ENCODE measurements at regions not wholly inside any gene's neighbourhood (a gene's known extent, or its start where the extent isn't known, plus 50 kb on each side); places are given as distances from the start of the nearest gene placed in this dataset.
A peak's percentile ranks its signal among the peaks of the same experiment; 100 is the strongest.

GRCh38 chr6:108771421-108771820 lies 76.8 kb upstream of the ARMC2 start:
- intact Hi-C loops (cut with micrococcal nuclease): no loop called here
- Mint-ChIP-seq H3K4me3 (ENCODE audit: low read depth) (no peak overlapping the region), H3K4me1 (ENCODE audit: low read depth) (peaks cover 4% of the 10 kb centered on the region)

GRCh38 chr6:108774555-108774954 lies 73.7 kb upstream of the ARMC2 start:
- Mint-ChIP-seq H3K9me3 (no peaks in the 10 kb centered on the region), H3K27ac (no peak overlapping the region), H3K4me1 (ENCODE audit: low read depth) (no peaks in the 10 kb centered on the region), H3K4me3 (ENCODE audit: low read depth) (no peak overlapping the region), H3K27me3 (ENCODE audit: low read depth) (peaks cover 46% of the 10 kb centered on the region), H3K36me3 (ENCODE audit: low read depth) (no peaks in the 10 kb centered on the region)
- intact Hi-C loops (cut with micrococcal nuclease): no loop called here
- no peak for DNase-seq (ENCODE audit: low spot score)

More at GRCh38 chr6:108771421-108771820, 76.8 kb upstream of the ARMC2 start:
- H3K36me3 Mint-ChIP-seq (ENCODE audit: low read depth): no peaks in the 10 kb centered on the region
- H3K9me3 Mint-ChIP-seq: no peaks in the 10 kb centered on the region
- no peak for DNase-seq (ENCODE audit: low spot score)
- peaks cover 25% of the 10 kb centered on the region for H3K27me3 Mint-ChIP-seq (ENCODE audit: low read depth)
- H3K27ac Mint-ChIP-seq: no peak overlapping the region

- no peaks in the 10 kb centered on the region for H3K36me3 Mint-ChIP-seq (ENCODE audit: low read depth)
- H3K27me3 Mint-ChIP-seq (ENCODE audit: low read depth): peaks cover 53% of the 10 kb centered on the region
These were observed 70.7 kb upstream of the ARMC2 start for GRCh38 chr6:108777536-108777935.

GRCh38 chr6:108778421-108779186 lies 69.6 kb upstream of the ARMC2 start:
- DNase-seq (ENCODE audit: low spot score): no peak
- intact Hi-C loops (cut with micrococcal nuclease): no loop called here
- Mint-ChIP-seq H3K9me3 (no peaks in the 10 kb centered on the region), H3K27me3 (ENCODE audit: low read depth) (peaks cover 59% of the 10 kb centered on the region), H3K36me3 (ENCODE audit: low read depth) (no peaks in the 10 kb centered on the region), H3K4me3 (ENCODE audit: low read depth) (no peak overlapping the region), H3K4me1 (ENCODE audit: low read depth) (peaks cover 11% of the 10 kb centered on the region), H3K27ac (no peak overlapping the region)

More at GRCh38 chr6:108777536-108777935, 70.7 kb upstream of the ARMC2 start:
- no peak overlapping the region for H3K4me3 Mint-ChIP-seq (ENCODE audit: low read depth)
- no peaks in the 10 kb centered on the region for H3K9me3 Mint-ChIP-seq
- H3K4me1 Mint-ChIP-seq (ENCODE audit: low read depth): peaks cover 7% of the 10 kb centered on the region
- intact Hi-C loops (cut with micrococcal nuclease): no loop called here
- no peak overlapping the region for H3K27ac Mint-ChIP-seq
- DNase-seq (ENCODE audit: low spot score): no peak

- H3K27ac Mint-ChIP-seq: no peak overlapping the region
- peaks cover 59% of the 10 kb centered on the region for H3K27me3 Mint-ChIP-seq (ENCODE audit: low read depth)
- no peak for DNase-seq (ENCODE audit: low spot score)
- intact Hi-C loops (cut with micrococcal nuclease): loop anchor here (5.0 kb wide), 3 partner anchors 37 to 222 kb away; no protein-coding TSS in a partner anchor
- H3K36me3 Mint-ChIP-seq (ENCODE audit: low read depth): no peaks in the 10 kb centered on the region
- no peak overlapping the region for H3K4me3 Mint-ChIP-seq (ENCODE audit: low read depth)
- H3K4me1 Mint-ChIP-seq (ENCODE audit: low read depth): peaks cover 11% of the 10 kb centered on the region
- H3K9me3 Mint-ChIP-seq: no peaks in the 10 kb centered on the region
These were observed 68.5 kb upstream of the ARMC2 start for GRCh38 chr6:108779536-108780275.

- H3K27me3 Mint-ChIP-seq (ENCODE audit: low read depth): peaks cover 67% of the 10 kb centered on the region
- peaks cover 11% of the 10 kb centered on the region for H3K4me1 Mint-ChIP-seq (ENCODE audit: low read depth)
These were observed 67.4 kb upstream of the ARMC2 start for GRCh38 chr6:108780784-108781183.

GRCh38 chr6:108781419-108782100 lies 66.7 kb upstream of the ARMC2 start:
- peaks cover 71% of the 10 kb centered on the region for H3K27me3 Mint-ChIP-seq (ENCODE audit: low read depth)
- peaks cover 11% of the 10 kb centered on the region for H3K4me1 Mint-ChIP-seq (ENCODE audit: low read depth)
- intact Hi-C loops (cut with micrococcal nuclease): loop anchor here (1.0 to 5.0 kb wide), 6 partner anchors 39 to 291 kb away; no protein-coding TSS in a partner anchor
- H3K27ac Mint-ChIP-seq: no peak overlapping the region
- no peaks in the 10 kb centered on the region for H3K9me3 Mint-ChIP-seq
- no peak for DNase-seq (ENCODE audit: low spot score)
- no peaks in the 10 kb centered on the region for H3K36me3 Mint-ChIP-seq (ENCODE audit: low read depth)
- H3K4me3 Mint-ChIP-seq (ENCODE audit: low read depth): peak overlapping the region; percentile 55

More at GRCh38 chr6:108780784-108781183, 67.4 kb upstream of the ARMC2 start:
- Mint-ChIP-seq H3K36me3 (ENCODE audit: low read depth) (no peaks in the 10 kb centered on the region), H3K4me3 (ENCODE audit: low read depth) (no peak overlapping the region), H3K9me3 (no peaks in the 10 kb centered on the region), H3K27ac (no peak overlapping the region)
- no peak for DNase-seq (ENCODE audit: low spot score)
- intact Hi-C loops (cut with micrococcal nuclease): loop anchor here (5.0 kb wide), 3 partner anchors 38 to 223 kb away; no protein-coding TSS in a partner anchor

- H3K27me3 Mint-ChIP-seq (ENCODE audit: low read depth): peaks cover 66% of the 10 kb centered on the region
These were observed 65.8 kb upstream of the ARMC2 start for GRCh38 chr6:108782179-108783041.

GRCh38 chr6:108785653-108786052 lies 62.6 kb upstream of the ARMC2 start:
- Mint-ChIP-seq H3K4me1 (ENCODE audit: low read depth) (peaks cover 11% of the 10 kb centered on the region), H3K27ac (no peak overlapping the region), H3K36me3 (ENCODE audit: low read depth) (no peaks in the 10 kb centered on the region), H3K27me3 (ENCODE audit: low read depth) (peaks cover 54% of the 10 kb centered on the region), H3K4me3 (ENCODE audit: low read depth) (no peak overlapping the region), H3K9me3 (no peaks in the 10 kb centered on the region)
- no peak for DNase-seq (ENCODE audit: low spot score)
- intact Hi-C loops (cut with micrococcal nuclease): no loop called here

More at GRCh38 chr6:108782179-108783041, 65.8 kb upstream of the ARMC2 start:
- no peak overlapping the region for H3K27ac Mint-ChIP-seq
- peak overlapping the region; percentile 55 for H3K4me3 Mint-ChIP-seq (ENCODE audit: low read depth)
- no peaks in the 10 kb centered on the region for H3K36me3 Mint-ChIP-seq (ENCODE audit: low read depth)
- no peaks in the 10 kb centered on the region for H3K9me3 Mint-ChIP-seq
- intact Hi-C loops (cut with micrococcal nuclease): loop anchor here (1.0 to 5.0 kb wide), 6 partner anchors 40 to 290 kb away; no protein-coding TSS in a partner anchor
- peak; percentile 65 for DNase-seq (ENCODE audit: low spot score)
- H3K4me1 Mint-ChIP-seq (ENCODE audit: low read depth): peaks cover 11% of the 10 kb centered on the region

- Mint-ChIP-seq H3K27me3 (ENCODE audit: low read depth) (peaks cover 42% of the 10 kb centered on the region), H3K4me3 (ENCODE audit: low read depth) (no peak overlapping the region), H3K4me1 (ENCODE audit: low read depth) (no peaks in the 10 kb centered on the region), H3K27ac (no peak overlapping the region), H3K36me3 (ENCODE audit: low read depth) (no peaks in the 10 kb centered on the region), H3K9me3 (no peaks in the 10 kb centered on the region)
- DNase-seq (ENCODE audit: low spot score): no peak
- intact Hi-C loops (cut with micrococcal nuclease): no loop called here
These were observed 59.8 kb upstream of the ARMC2 start for GRCh38 chr6:108788416-108788815.

GRCh38 chr6:108789475-108789874 lies 58.7 kb upstream of the ARMC2 start:
- Mint-ChIP-seq H3K9me3 (no peaks in the 10 kb centered on the region), H3K27ac (no peak overlapping the region), H3K4me1 (ENCODE audit: low read depth) (no peaks in the 10 kb centered on the region), H3K4me3 (ENCODE audit: low read depth) (no peak overlapping the region), H3K27me3 (ENCODE audit: low read depth) (peaks cover 44% of the 10 kb centered on the region), H3K36me3 (ENCODE audit: low read depth) (no peaks in the 10 kb centered on the region)
- intact Hi-C loops (cut with micrococcal nuclease): no loop called here
- no peak for DNase-seq (ENCODE audit: low spot score)

- intact Hi-C loops (cut with micrococcal nuclease): no loop called here
- H3K4me1 Mint-ChIP-seq (ENCODE audit: low read depth): no peaks in the 10 kb centered on the region
These were observed 56.5 kb upstream of the ARMC2 start for GRCh38 chr6:108791700-108792099.

More at GRCh38 chr6:108791700-108792099, 56.5 kb upstream of the ARMC2 start:
- Mint-ChIP-seq H3K27me3 (ENCODE audit: low read depth) (peaks cover 24% of the 10 kb centered on the region), H3K36me3 (ENCODE audit: low read depth) (no peaks in the 10 kb centered on the region), H3K9me3 (no peaks in the 10 kb centered on the region), H3K27ac (no peak overlapping the region), H3K4me3 (ENCODE audit: low read depth) (no peak overlapping the region)
- no peak for DNase-seq (ENCODE audit: low spot score)
